ENCODE measurements at regions not wholly inside any gene's neighbourhood (a gene's known extent, or its start where the extent isn't known, plus 50 kb on each side); places are given as distances from the start of the nearest gene placed in this dataset.

DNA sequence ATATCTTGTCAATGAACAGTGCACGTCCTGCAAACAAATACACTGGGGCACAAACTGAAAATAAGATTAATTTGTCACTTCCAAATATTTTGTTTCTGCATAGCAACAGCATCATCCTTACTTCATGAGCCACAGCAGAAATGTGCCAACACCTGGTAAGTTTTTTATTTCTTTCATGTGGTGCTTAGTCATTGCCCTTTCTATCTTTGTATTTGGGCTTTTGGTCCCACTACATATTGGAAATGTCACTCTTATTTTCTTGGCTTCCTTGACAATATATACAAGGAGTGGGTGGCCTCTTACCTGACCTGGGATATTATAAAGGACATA is 208.0 kb downstream of the RBM43 start:
- H3K79me2 ChIP-seq (ENCODE audit: low read length) = no peaks in the 10 kb centered on the region
- H3K9me3 ChIP-seq (ENCODE audit: low read length) = no peaks in the 10 kb centered on the region
- H3F3A ChIP-seq (ENCODE audit: low read length, unreplicated experiment) = no peaks in the 10 kb centered on the region
- H3K9me2 ChIP-seq (replicated peaks; ENCODE audit: low read length) = no peaks in the 10 kb centered on the region
- peak; percentile 49 for DNase-seq
- peak overlapping the region; percentile 52 for H3K27ac ChIP-seq (ENCODE audit: low read length)
- no peak overlapping the region for H3K4me3 ChIP-seq (ENCODE audit: low read length)
- intact Hi-C loops (cut with micrococcal nuclease) = loop anchor here (5.0 to 10.0 kb wide), 5 partner anchors 106 to 566 kb away; partner anchors contain the start of gene RND3
- H3K4me2 ChIP-seq (ENCODE audit: low read length) = peak overlapping the region; percentile 35; the same call in 1 of the 2 replicates
- H3K27me3 ChIP-seq (ENCODE audit: low read length) = no peaks in the 10 kb centered on the region
- no peak overlapping the region for H2AFZ ChIP-seq (ENCODE audit: low read length)
- CTCF ChIA-PET = no interaction called here
- BruUV-seq (replicated peaks) = no TSS peak
- ATAC-seq = peak; percentile 35
- H4K20me1 ChIP-seq (ENCODE audit: low read length) = no peaks in the 10 kb centered on the region
- POLR2A ChIA-PET (ENCODE audit: unreplicated experiment) = no interaction called here
- peaks cover 52% of the 10 kb centered on the region for H3K4me1 ChIP-seq (ENCODE audit: insufficient read depth, low read length)
- H3K9ac ChIP-seq (ENCODE audit: low read length) = no peak overlapping the region
- no peaks in the 10 kb centered on the region for H3K36me3 ChIP-seq (ENCODE audit: low read depth, low read length)
- TF ChIP-seq EZH2 (IDR thresholded peaks at IDR 0.05; ENCODE audit: low read length, unreplicated experiment) (no peak), CTCF (conservative IDR thresholded peaks at IDR 0.05; ENCODE audit: low read depth, low read length) (no peak), EZH2phosphoT487 (IDR thresholded peaks at IDR 0.05; ENCODE audit: borderline replicate concordance, low read length) (no peak)

- intact Hi-C loops (cut with micrococcal nuclease) = loop anchor here (5.0 to 10.0 kb wide), 5 partner anchors 106 to 566 kb away; partner anchors contain the start of gene RND3
- Histone ChIP-seq H3K27ac (ENCODE audit: low read length) (peak overlapping the region; percentile 52), H4K20me1 (ENCODE audit: low read length) (no peaks in the 10 kb centered on the region), H3K36me3 (ENCODE audit: low read depth, low read length) (no peaks in the 10 kb centered on the region), H3K9me3 (ENCODE audit: low read length) (no peaks in the 10 kb centered on the region), H3K27me3 (ENCODE audit: low read length) (no peaks in the 10 kb centered on the region), H3K9ac (ENCODE audit: low read length) (no peak overlapping the region; the same call in 1 of the 2 replicates), H3K4me1 (ENCODE audit: insufficient read depth, low read length) (peaks cover 52% of the 10 kb centered on the region), H2AFZ (ENCODE audit: low read length) (no peak overlapping the region), H3K79me2 (ENCODE audit: low read length) (no peaks in the 10 kb centered on the region), H3K9me2 (replicated peaks; ENCODE audit: low read length) (no peaks in the 10 kb centered on the region), H3K4me2 (ENCODE audit: low read length) (peak overlapping the region; percentile 35; the same call in 1 of the 2 replicates), H3K4me3 (ENCODE audit: low read length) (no peak overlapping the region), H3F3A (ENCODE audit: low read length, unreplicated experiment) (no peaks in the 10 kb centered on the region)
- no peak for TF ChIP-seq CTCF (conservative IDR thresholded peaks at IDR 0.05; ENCODE audit: low read depth, low read length)
- no peak for TF ChIP-seq EZH2 (IDR thresholded peaks at IDR 0.05; ENCODE audit: low read length, unreplicated experiment)
- TF ChIP-seq EZH2phosphoT487 (IDR thresholded peaks at IDR 0.05; ENCODE audit: borderline replicate concordance, low read length) = no peak
- ChIA-PET CTCF (no interaction called here), POLR2A (ENCODE audit: unreplicated experiment) (no interaction called here)
- no TSS peak for BruUV-seq (replicated peaks)
- no peak for DNase-seq
- peak; percentile 62 for ATAC-seq
These were observed 208.6 kb downstream of the RBM43 start for GRCh38 chr2:151052850-151053660.

All from PC-3 (cell line).